ENCODE measurements at regions not wholly inside any gene's neighbourhood (a gene's known extent, or its start where the extent isn't known, plus 50 kb on each side); places are given as distances from the start of the nearest gene placed in this dataset.

GRCh38 chr11:43548916-43549315, 131.6 kb upstream of the HSD17B12 start:
- peak; percentile 54 for DNase-seq
- H3K9me3 ChIP-seq, result no peaks in the 10 kb centered on the region
- peak overlapping the region; percentile 86 to 92 for H3K27ac ChIP-seq
- TF ChIP-seq POLR2A (IDR thresholded peaks at IDR 0.05), result no peak
- no peak for TF ChIP-seq CTCF (IDR thresholded peaks at IDR 0.05)
- H3K27me3 ChIP-seq, result no peaks in the 10 kb centered on the region
- peaks cover 33% of the 10 kb centered on the region for H3K4me1 ChIP-seq
- intact Hi-C loops (cut with DNase I; ENCODE audit: low total_unique reads), result no loop called here
- H3K4me3 ChIP-seq, result no peak overlapping the region
- 33 to 53% methylated on average over 4 of the region's 4 CpGs for WGBS, 2 donors
- H3K36me3 ChIP-seq (ENCODE audit: low read depth, missing control alignments), result no peaks in the 10 kb centered on the region

- H3K27me3 ChIP-seq, result no peaks in the 10 kb centered on the region
- WGBS, 2 donors, result 39 to 59% methylated on average over 6 of the region's 6 CpGs
- H3K4me3 ChIP-seq, result no peak overlapping the region
- H3K36me3 ChIP-seq (ENCODE audit: low read depth, missing control alignments), result no peaks in the 10 kb centered on the region
- peaks cover 40% of the 10 kb centered on the region for H3K4me1 ChIP-seq
- peak overlapping the region; percentile 86 to 92 for H3K27ac ChIP-seq
- no peaks in the 10 kb centered on the region for H3K9me3 ChIP-seq
- TF ChIP-seq POLR2A (IDR thresholded peaks at IDR 0.05) (no peak), CTCF (IDR thresholded peaks at IDR 0.05) (no peak)
- DNase-seq, result no peak
- intact Hi-C loops (cut with DNase I; ENCODE audit: low total_unique reads), result no loop called here
Observed at GRCh38 chr11:43549624-43550023, 130.9 kb upstream of the HSD17B12 start.

GRCh38 chr11:43550714-43551113, 129.8 kb upstream of the HSD17B12 start:
- H3K27ac ChIP-seq, result peak overlapping the region; percentile 86 to 92
- no peak for TF ChIP-seq POLR2A (IDR thresholded peaks at IDR 0.05)
- TF ChIP-seq CTCF (IDR thresholded peaks at IDR 0.05), result no peak
- no peaks in the 10 kb centered on the region for H3K36me3 ChIP-seq (ENCODE audit: low read depth, missing control alignments)
- no peak for DNase-seq
- 72 to 75% methylated on average over 4 of the region's 4 CpGs for WGBS, 2 donors
- H3K9me3 ChIP-seq, result no peaks in the 10 kb centered on the region
- intact Hi-C loops (cut with DNase I; ENCODE audit: low total_unique reads), result no loop called here
- H3K4me1 ChIP-seq, result peaks cover 49% of the 10 kb centered on the region
- no peak overlapping the region for H3K4me3 ChIP-seq
- H3K27me3 ChIP-seq, result no peaks in the 10 kb centered on the region

GRCh38 chr11:43554148-43554473, 126.4 kb upstream of the HSD17B12 start:
- peak; percentile 51 for DNase-seq
- Histone ChIP-seq H3K4me3 (no peak overlapping the region), H3K36me3 (ENCODE audit: low read depth, missing control alignments) (no peaks in the 10 kb centered on the region), H3K4me1 (peaks cover 32% of the 10 kb centered on the region), H3K27me3 (no peaks in the 10 kb centered on the region), H3K9me3 (no peaks in the 10 kb centered on the region), H3K27ac (peak overlapping the region; percentile 59 to 87)
- WGBS, 2 donors, result 19 to 22% methylated on average over 6 of the region's 6 CpGs
- intact Hi-C loops (cut with DNase I; ENCODE audit: low total_unique reads), result no loop called here
- TF ChIP-seq CTCF (IDR thresholded peaks at IDR 0.05), result no peak

- peaks cover 21% of the 10 kb centered on the region for H3K4me1 ChIP-seq
- intact Hi-C loops (cut with DNase I; ENCODE audit: low total_unique reads), result no loop called here
- 49 to 72% methylated on average over 2 to 3 of the region's 3 CpGs for WGBS, 2 donors
- H3K27me3 ChIP-seq, result no peaks in the 10 kb centered on the region
- H3K9me3 ChIP-seq, result no peaks in the 10 kb centered on the region
- H3K36me3 ChIP-seq (ENCODE audit: low read depth, missing control alignments), result no peaks in the 10 kb centered on the region
- H3K4me3 ChIP-seq, result no peak overlapping the region
- no peak for DNase-seq
- peak overlapping the region; percentile 59 to 87 for H3K27ac ChIP-seq
- TF ChIP-seq CTCF (IDR thresholded peaks at IDR 0.05), result no peak
- no peak for TF ChIP-seq POLR2A (IDR thresholded peaks at IDR 0.05)
Observed at GRCh38 chr11:43555186-43555585, 125.4 kb upstream of the HSD17B12 start.

Measured in testis (tissue), 2 donors.